Thoracic aorta (tissue), 2 donors: ENCODE measurements at regions not wholly inside any gene's neighbourhood (a gene's known extent, or its start where the extent isn't known, plus 50 kb on each side); places are given as distances from the start of the nearest gene placed in this dataset.

Source experiments
- ATAC-seq: fragments of 150-250 bp; one replicate; pipeline ENCODE4 v1.8.0; 2017; ENCODE audit warnings: low read depth; ENCODE audit not compliant: insufficient number of reproducible peaks, low FRiP score
- DNase-seq: peaks from one replicate; pipeline ENCODE4 v3.0.0-alpha.2; 2020; ENCODE audit warnings: low spot score
- H3K27ac ChIP-seq, 2 donors: fragments of 200-600 bp; sonication (generic); 1 replicate in 1 of 2; 2 replicates in 1 of 2; pipeline ENCODE4 v1.5.1; 2016; ENCODE audit warnings: mild to moderate bottlenecking in 2 of 2, moderate library complexity in 2 of 2
- H3K27me3 ChIP-seq: fragments of 200-600 bp; sonication (generic); replicated peaks from 2 replicates; pipeline ENCODE4 v1.6.0; 2016; ENCODE audit warnings: mild to moderate bottlenecking; ENCODE audit not compliant: insufficient read depth
- H3K36me3 ChIP-seq: fragments of 200-600 bp; sonication (generic); one replicate; pipeline ENCODE4 v1.5.1; 2016
- H3K4me1 ChIP-seq, 2 donors: fragments of 200-600 bp; sonication (generic); 1 replicate in 1 of 2; 2 replicates in 1 of 2; pipeline versions ENCODE4 v1.5.1 to v1.6.0; 2016; ENCODE audit warnings: low read depth in 2 of 2, mild to moderate bottlenecking in 1 of 2; ENCODE audit not compliant: control insufficient read depth in 1 of 2
- H3K4me3 ChIP-seq: fragments of 200-600 bp; sonication (generic); 2 replicates; pipeline ENCODE4 v1.5.1; 2016; ENCODE audit warnings: mild to moderate bottlenecking
- H3K9me3 ChIP-seq: fragments of 200-600 bp; sonication (generic); 2 replicates; pipeline ENCODE4 v1.5.1; 2016
- TF ChIP-seq, protein P1 (sequence below): fragments of 200-600 bp; sonication (generic); IDR thresholded peaks from one replicate; pipeline ENCODE4 v1.5.1; 2019; ENCODE audit warnings: antibody characterized with exemption

DNA sequence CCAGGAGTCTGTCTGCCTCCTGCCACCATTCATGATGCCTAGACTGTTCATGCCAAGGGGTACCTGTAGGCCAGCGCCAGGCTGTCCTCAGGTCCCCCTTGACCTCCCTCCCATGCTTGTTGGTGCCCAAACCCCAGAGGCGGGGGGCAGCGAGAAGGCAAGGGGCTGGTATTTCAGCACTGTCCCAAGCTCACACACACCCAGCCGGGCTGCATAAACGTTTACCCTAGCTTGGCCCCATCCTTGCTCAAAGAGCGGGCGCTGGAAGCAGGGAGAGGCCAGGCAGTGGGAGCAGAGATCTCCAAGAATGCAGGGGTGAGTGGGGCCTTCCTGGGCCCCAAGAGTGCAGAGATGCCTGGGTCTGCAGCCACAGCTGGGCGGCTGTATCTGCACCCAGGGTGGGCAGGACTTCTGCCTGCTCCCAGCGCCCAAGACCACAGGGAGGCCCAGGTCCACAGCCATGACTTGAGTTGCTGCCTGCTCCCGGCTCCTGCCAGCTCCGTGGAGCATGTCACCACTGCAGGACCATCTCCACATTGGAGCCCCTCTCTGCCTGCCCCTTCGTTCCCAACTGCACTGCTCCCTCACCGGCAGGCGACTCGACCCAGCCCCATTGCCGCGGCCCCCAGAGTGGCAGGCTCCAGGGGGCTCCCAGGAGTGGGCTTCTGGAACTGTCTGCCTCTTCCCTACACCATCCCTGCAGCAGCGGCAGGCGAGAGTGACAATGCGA is 616.6 kb downstream of the METTL4 start:
- ATAC-seq, result no peak
- H3K36me3 ChIP-seq, result no peaks in the 10 kb centered on the region
- no peaks in the 10 kb centered on the region for H3K27me3 ChIP-seq

DNA sequence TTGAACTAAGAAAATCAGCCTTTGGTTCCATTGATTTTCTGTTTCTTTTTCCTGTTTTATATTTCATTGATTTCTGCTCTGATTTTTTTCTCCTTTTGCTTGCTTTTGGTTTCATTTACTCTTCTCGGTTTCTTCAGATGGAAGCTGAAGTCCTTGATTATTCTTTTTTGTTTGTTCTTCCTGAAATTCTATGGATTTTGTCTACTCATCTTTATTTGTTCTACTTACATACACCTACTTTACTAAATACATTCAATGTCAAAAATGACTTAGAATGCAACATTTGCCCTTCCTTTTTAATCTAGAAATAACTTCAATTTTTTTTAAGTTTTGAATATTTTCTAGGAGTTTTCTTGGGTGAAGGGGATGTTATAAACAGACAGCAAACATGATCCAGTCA is 612.5 kb downstream of the METTL4 start:
- ATAC-seq, result no peak
- no peak for DNase-seq
- no peaks in the 10 kb centered on the region for H3K36me3 ChIP-seq
- TF ChIP-seq, protein P1, sequence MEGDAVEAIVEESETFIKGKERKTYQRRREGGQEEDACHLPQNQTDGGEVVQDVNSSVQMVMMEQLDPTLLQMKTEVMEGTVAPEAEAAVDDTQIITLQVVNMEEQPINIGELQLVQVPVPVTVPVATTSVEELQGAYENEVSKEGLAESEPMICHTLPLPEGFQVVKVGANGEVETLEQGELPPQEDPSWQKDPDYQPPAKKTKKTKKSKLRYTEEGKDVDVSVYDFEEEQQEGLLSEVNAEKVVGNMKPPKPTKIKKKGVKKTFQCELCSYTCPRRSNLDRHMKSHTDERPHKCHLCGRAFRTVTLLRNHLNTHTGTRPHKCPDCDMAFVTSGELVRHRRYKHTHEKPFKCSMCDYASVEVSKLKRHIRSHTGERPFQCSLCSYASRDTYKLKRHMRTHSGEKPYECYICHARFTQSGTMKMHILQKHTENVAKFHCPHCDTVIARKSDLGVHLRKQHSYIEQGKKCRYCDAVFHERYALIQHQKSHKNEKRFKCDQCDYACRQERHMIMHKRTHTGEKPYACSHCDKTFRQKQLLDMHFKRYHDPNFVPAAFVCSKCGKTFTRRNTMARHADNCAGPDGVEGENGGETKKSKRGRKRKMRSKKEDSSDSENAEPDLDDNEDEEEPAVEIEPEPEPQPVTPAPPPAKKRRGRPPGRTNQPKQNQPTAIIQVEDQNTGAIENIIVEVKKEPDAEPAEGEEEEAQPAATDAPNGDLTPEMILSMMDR, result no peak
- no peaks in the 10 kb centered on the region for H3K9me3 ChIP-seq
- no peak overlapping the region for H3K27ac ChIP-seq
- H3K27me3 ChIP-seq, result no peaks in the 10 kb centered on the region
- no peaks in the 10 kb centered on the region for H3K4me1 ChIP-seq
- H3K4me3 ChIP-seq, result no peak overlapping the region

More for the DNA sequence above, 616.6 kb downstream of the METTL4 start:
- no peaks in the 10 kb centered on the region for H3K9me3 ChIP-seq
- no peaks in the 10 kb centered on the region for H3K4me1 ChIP-seq
- DNase-seq, result no peak
- no peak overlapping the region for H3K27ac ChIP-seq
- TF ChIP-seq, protein P1, result no peak
- H3K4me3 ChIP-seq, result no peak overlapping the region

DNA sequence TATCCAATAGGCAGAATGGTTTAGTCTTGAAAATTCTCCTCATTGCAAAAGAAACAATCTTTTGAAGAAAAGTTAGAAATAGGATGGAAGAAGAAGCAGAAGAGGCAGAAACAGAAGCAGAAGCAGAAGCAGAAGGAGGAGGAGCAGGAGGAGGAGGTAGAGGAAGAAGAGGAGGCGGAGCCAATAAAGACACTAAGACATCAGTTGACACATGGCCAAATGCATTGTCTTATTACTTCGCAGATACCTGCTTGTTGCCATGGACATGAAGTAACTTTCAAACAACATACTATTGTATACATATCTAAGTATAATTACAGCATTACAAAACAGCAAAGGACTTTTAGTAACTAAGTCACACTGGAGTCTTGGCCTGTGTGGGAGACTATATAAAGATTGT is 606.3 kb downstream of the METTL4 start:
- no peak overlapping the region for H3K4me3 ChIP-seq
- no peaks in the 10 kb centered on the region for H3K27me3 ChIP-seq
- H3K9me3 ChIP-seq, result no peaks in the 10 kb centered on the region
- DNase-seq (no peak), ATAC-seq (no peak)
- H3K27ac ChIP-seq, result no peak overlapping the region
- TF ChIP-seq, protein P1, result no peak
- no peaks in the 10 kb centered on the region for H3K36me3 ChIP-seq
- H3K4me1 ChIP-seq, result no peaks in the 10 kb centered on the region

DNA sequence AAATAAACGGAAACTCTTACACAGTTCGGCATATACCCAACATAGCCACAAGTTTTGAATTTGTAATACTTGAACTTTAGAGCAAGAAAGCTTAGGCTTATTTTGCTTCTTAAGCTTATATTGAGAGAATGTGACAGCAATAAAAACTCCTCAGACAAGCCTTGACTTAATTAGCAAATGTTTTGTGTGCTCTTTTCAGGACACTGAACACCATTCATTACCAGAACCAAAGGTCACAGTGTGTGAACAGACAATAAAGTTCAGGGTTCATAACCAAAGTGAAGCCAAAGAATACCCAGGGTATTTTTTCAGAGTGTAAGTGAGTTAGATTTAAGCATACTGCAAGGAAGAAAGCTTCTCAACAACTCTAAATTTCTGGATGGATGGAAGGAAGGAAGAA is 605.8 kb downstream of the METTL4 start:
- TF ChIP-seq, protein P1, result no peak
- H3K27me3 ChIP-seq, result no peaks in the 10 kb centered on the region
- ATAC-seq, result no peak
- H3K36me3 ChIP-seq, result no peaks in the 10 kb centered on the region
- DNase-seq, result no peak
- no peaks in the 10 kb centered on the region for H3K9me3 ChIP-seq
- no peak overlapping the region for H3K27ac ChIP-seq
- no peaks in the 10 kb centered on the region for H3K4me1 ChIP-seq
- H3K4me3 ChIP-seq, result no peak overlapping the region

DNA sequence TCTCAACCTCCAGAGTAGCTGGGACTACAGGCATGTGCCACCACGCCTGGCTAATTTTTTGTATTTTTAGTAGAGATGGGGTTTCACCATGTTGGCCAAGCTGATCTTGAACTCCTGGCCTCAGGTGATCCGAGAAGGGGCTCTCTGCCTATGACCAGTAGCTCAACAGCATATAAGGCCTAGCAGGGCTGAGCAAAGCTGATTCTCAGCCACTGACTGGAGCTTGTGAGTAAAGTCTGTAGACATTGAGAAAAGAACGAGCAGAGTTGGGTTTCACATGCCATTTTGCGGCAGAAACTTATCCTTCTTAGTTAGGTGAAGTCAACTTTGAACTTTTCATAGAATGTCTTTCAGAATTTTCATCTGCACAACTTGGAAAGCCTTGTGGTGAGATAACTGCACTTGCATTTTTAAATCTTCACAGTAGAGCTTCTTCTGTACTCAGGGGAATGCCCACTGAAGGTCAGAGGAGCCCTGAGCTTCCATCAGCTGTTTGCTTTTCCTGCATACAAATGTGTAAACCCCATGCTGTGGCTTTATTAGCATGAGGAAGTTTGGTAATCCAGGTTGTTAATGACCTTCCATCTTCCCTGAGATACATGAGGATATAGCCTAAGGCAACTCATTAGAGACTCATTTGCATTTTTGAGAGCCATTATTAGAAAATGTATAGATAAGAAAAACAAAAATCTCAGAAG is 602.4 kb downstream of the METTL4 start:
- Histone ChIP-seq H3K36me3 (no peaks in the 10 kb centered on the region), H3K4me1 (no peaks in the 10 kb centered on the region), H3K9me3 (no peaks in the 10 kb centered on the region), H3K27ac (no peak overlapping the region), H3K27me3 (no peaks in the 10 kb centered on the region), H3K4me3 (no peak overlapping the region)
- TF ChIP-seq, protein P1, result no peak
- ATAC-seq (no peak), DNase-seq (no peak)
